Smooth muscle cell (in vitro differentiated cells): ENCODE measurements at regions not wholly inside any gene's neighbourhood (a gene's known extent, or its start where the extent isn't known, plus 50 kb on each side); places are given as distances from the start of the nearest gene placed in this dataset.

ENCODE experiments used
- DNase-seq: peaks from one replicate; lab custom pipeline; 2025; ENCODE audit not compliant: unreplicated experiment; lab: John Stamatoyannopoulos, UW
- H2AFZ ChIP-seq: fragments of 200-600 bp; sonication (generic); 2 replicates; pipeline ENCODE4 v1.6.0; 2016; ENCODE audit warnings: antibody characterized with exemption, low read depth, mild to moderate bottlenecking
- H3F3A ChIP-seq: fragments of 200-600 bp; sonication (generic); 2 replicates; pipeline ENCODE4 v1.6.0; 2017; ENCODE audit warnings: antibody characterized with exemption, low read depth
- H3K27ac ChIP-seq: fragments of 200-600 bp; sonication (generic); 2 replicates; pipeline ENCODE4 v1.5.1; 2016; ENCODE audit warnings: low read depth, mild to moderate bottlenecking
- H3K27me3 ChIP-seq: fragments of 200-600 bp; sonication (generic); 2 replicates; pipeline ENCODE4 v1.6.1; 2016; ENCODE audit warnings: low read depth, mild to moderate bottlenecking
- H3K36me3 ChIP-seq: fragments of 200-600 bp; sonication (generic); 2 replicates; pipeline ENCODE4 v1.5.1; 2016; ENCODE audit warnings: low read depth
- H3K4me1 ChIP-seq: fragments of 200-600 bp; sonication (generic); 2 replicates; pipeline ENCODE4 v1.5.1; 2016; ENCODE audit warnings: low read depth
- H3K4me2 ChIP-seq: fragments of 200-600 bp; sonication (generic); 2 replicates; pipeline ENCODE4 v1.6.0; 2016; ENCODE audit warnings: mild to moderate bottlenecking
- H3K4me3 ChIP-seq: fragments of 200-600 bp; sonication (generic); 2 replicates; pipeline ENCODE4 v1.5.1; 2016; ENCODE audit warnings: mild to moderate bottlenecking
- H3K79me2 ChIP-seq: fragments of 200-600 bp; sonication (generic); 2 replicates; pipeline ENCODE4 v1.6.0; 2016; ENCODE audit warnings: low read depth, mild to moderate bottlenecking
- H3K9ac ChIP-seq: fragments of 200-600 bp; sonication (generic); 2 replicates; pipeline ENCODE4 v1.6.0; 2016; ENCODE audit warnings: low read depth
- H3K9me3 ChIP-seq: fragments of 200-600 bp; sonication (generic); replicated peaks from 2 replicates; pipeline ENCODE4 v1.5.1; 2016; ENCODE audit warnings: low read depth
- H4K20me1 ChIP-seq: fragments of 200-600 bp; sonication (generic); 2 replicates; pipeline ENCODE4 v1.6.0; 2016; ENCODE audit warnings: low read depth
- CTCF ChIP-seq: fragments of 200-600 bp; sonication (generic); IDR thresholded peaks from 2 replicates; pipeline ENCODE4 v1.5.1; 2017; ENCODE audit warnings: borderline replicate concordance, mild to moderate bottlenecking, antibody characterized with exemption; ENCODE audit not compliant: insufficient read depth, poor library complexity, severe bottlenecking
- WGBS: methylation state at CpG from one replicate; pipeline ENCODE4 v1.1.7; 2016; ENCODE audit warnings: low lambda C conversion rate; 5-methylcytosine and 5-hydroxymethylcytosine counted together

GRCh38 chr4:123081971-123082370 lies 159.6 kb upstream of the NUDT6 start:
- no peaks in the 10 kb centered on the region for H4K20me1 ChIP-seq
- DNase-seq, result no peak
- H3K4me1 ChIP-seq, result no peaks in the 10 kb centered on the region
- no peak overlapping the region for H3K9ac ChIP-seq
- no peaks in the 10 kb centered on the region for H3F3A ChIP-seq
- 88% methylated on average over 3 of the region's 3 CpGs for WGBS
- no peak overlapping the region for H3K27ac ChIP-seq
- H2AFZ ChIP-seq, result no peak overlapping the region
- peaks cover 9% of the 10 kb centered on the region for H3K36me3 ChIP-seq
- H3K79me2 ChIP-seq, result no peaks in the 10 kb centered on the region
- no peaks in the 10 kb centered on the region for H3K27me3 ChIP-seq
- no peak for TF ChIP-seq CTCF
- no peak overlapping the region for H3K4me2 ChIP-seq
- no peaks in the 10 kb centered on the region for H3K9me3 ChIP-seq
- H3K4me3 ChIP-seq, result no peak overlapping the region

GRCh38 chr4:123083646-123084045 lies 161.2 kb upstream of the NUDT6 start:
- Histone ChIP-seq H3K27ac (no peak overlapping the region), H3K27me3 (no peaks in the 10 kb centered on the region), H2AFZ (no peak overlapping the region), H3K4me2 (no peak overlapping the region), H3K4me1 (no peaks in the 10 kb centered on the region), H3K4me3 (no peak overlapping the region), H3K9ac (no peak overlapping the region), H3K36me3 (peaks cover 9% of the 10 kb centered on the region), H3K79me2 (no peaks in the 10 kb centered on the region), H3F3A (no peaks in the 10 kb centered on the region), H3K9me3 (no peaks in the 10 kb centered on the region), H4K20me1 (no peaks in the 10 kb centered on the region)
- WGBS, result 95% methylated on average over 3 of the region's 3 CpGs
- DNase-seq, result no peak
- TF ChIP-seq CTCF, result no peak

GRCh38 chr4:123088501-123088900 lies 166.1 kb upstream of the NUDT6 start:
- no peaks in the 10 kb centered on the region for H4K20me1 ChIP-seq
- no peak for DNase-seq
- no peak for TF ChIP-seq CTCF
- no peaks in the 10 kb centered on the region for H3K4me1 ChIP-seq
- H3K4me3 ChIP-seq, result no peak overlapping the region
- H3K79me2 ChIP-seq, result no peaks in the 10 kb centered on the region
- H3K27me3 ChIP-seq, result no peaks in the 10 kb centered on the region
- no peak overlapping the region for H2AFZ ChIP-seq
- H3K27ac ChIP-seq, result no peak overlapping the region
- 87% methylated on average over 4 of the region's 4 CpGs for whole genome bisulfite sequencing
- peaks cover 7% of the 10 kb centered on the region for H3K9me3 ChIP-seq
- no peak overlapping the region for H3K9ac ChIP-seq
- H3K36me3 ChIP-seq, result peaks cover 15% of the 10 kb centered on the region
- no peaks in the 10 kb centered on the region for H3F3A ChIP-seq
- no peak overlapping the region for H3K4me2 ChIP-seq

- Histone ChIP-seq H2AFZ (no peak overlapping the region), H3K79me2 (no peaks in the 10 kb centered on the region), H4K20me1 (no peaks in the 10 kb centered on the region), H3F3A (no peaks in the 10 kb centered on the region), H3K27ac (no peak overlapping the region), H3K4me3 (no peak overlapping the region), H3K9ac (no peak overlapping the region), H3K9me3 (peaks cover 7% of the 10 kb centered on the region), H3K4me2 (no peak overlapping the region), H3K4me1 (no peaks in the 10 kb centered on the region), H3K27me3 (no peaks in the 10 kb centered on the region), H3K36me3 (peaks cover 12% of the 10 kb centered on the region)
- 98% methylated on average over 2 of the region's 2 CpGs for WGBS
- no peak for TF ChIP-seq CTCF
- no peak for DNase-seq
These were observed 168.5 kb upstream of the NUDT6 start for GRCh38 chr4:123090886-123091285.
